ENCODE measurements at regions not wholly inside any gene's neighbourhood (a gene's known extent, or its start where the extent isn't known, plus 50 kb on each side); places are given as distances from the start of the nearest gene placed in this dataset.

- no peak for TF ChIP-seq CTCF (IDR thresholded peaks at IDR 0.05; ENCODE audit: low read depth, low read length)
- no peak for TF ChIP-seq POLR2A (IDR thresholded peaks at IDR 0.05; ENCODE audit: extremely low read depth, insufficient read length)
Measured at GRCh38 chrX:121120690-121121605, 73.5 kb downstream of the GLUD2 start.

Data from NB4 (cell line).